SKM-1 (cell line): ENCODE measurements at regions not wholly inside any gene's neighbourhood (a gene's known extent, or its start where the extent isn't known, plus 50 kb on each side); places are given as distances from the start of the nearest gene placed in this dataset.

Experiments
- DNase-seq: peaks from one replicate; lab custom pipeline; 2025; ENCODE audit not compliant: unreplicated experiment; lab: John Stamatoyannopoulos, UW

GRCh38 chr14:32019276-32019675 lies 57.8 kb upstream of the ARHGAP5 start:
- DNase-seq = no peak

GRCh38 chr14:32020882-32021281 lies 56.2 kb upstream of the ARHGAP5 start:
- no peak for DNase-seq

GRCh38 chr14:32021341-32021740 lies 55.8 kb upstream of the ARHGAP5 start:
- no peak for DNase-seq

- no peak for DNase-seq
Observed at GRCh38 chr14:32022525-32022924, 54.6 kb upstream of the ARHGAP5 start.

- no peak for DNase-seq
Observed at GRCh38 chr14:32022938-32023466, 54.1 kb upstream of the ARHGAP5 start.

- DNase-seq = no peak
Observed at GRCh38 chr14:32023540-32023939, 53.6 kb upstream of the ARHGAP5 start.

- no peak for DNase-seq
Observed at GRCh38 chr14:32027255-32027939, 49.7 kb upstream of the ARHGAP5 start.
